SK-N-SH (cell line): ENCODE measurements at regions not wholly inside any gene's neighbourhood (a gene's known extent, or its start where the extent isn't known, plus 50 kb on each side); places are given as distances from the start of the nearest gene placed in this dataset.

ENCODE experiments used
- CTCF ChIA-PET: fragments of 300-600, 350-600 bp; formaldehyde crosslinking; extraction: SDS; loops from one replicate; lab custom pipeline; 2021; lab: Yijun Ruan, JAX
- POLR2A ChIA-PET: fragments of 350-600 bp; sonication (Branson Sonifier 250); formaldehyde crosslinking; extraction: SDS; loops from one replicate; lab custom pipeline; 2020; ENCODE audit warnings: antibody characterized with exemption, inconsistent platforms; lab: Yijun Ruan, JAX
- DNase-seq: peaks from one replicate; pipeline ENCODE4 v3.0.0; 2012
- H2AFZ ChIP-seq: fragments of 200-600 bp; sonication (generic); 2 replicates; pipeline ENCODE4 v1.8.1; 2016; ENCODE audit warnings: antibody characterized with exemption, mild to moderate bottlenecking, low read depth
- H3F3A ChIP-seq: fragments of 200-600 bp; sonication (generic); replicated peaks from 2 replicates; pipeline ENCODE3; 2016; ENCODE audit warnings: antibody characterized with exemption, mild to moderate bottlenecking; ENCODE audit not compliant: insufficient read depth
- H3K27ac ChIP-seq, 2 experiments: fragments of 200-500 bp in 1 of 2; fragments of 200-600 bp in 1 of 2; sonication (Bioruptor generic) in 1 of 2; sonication (generic), shearing (Covaris generic) in 1 of 2; 2 replicates each; pipeline versions ENCODE4 v1.5.1 to v1.6.1; 2014 to 2016; ENCODE audit warnings: low read depth in 2 of 2, inconsistent platforms in 1 of 2, low read length in 1 of 2, mild to moderate bottlenecking in 1 of 2, mixed read lengths in 1 of 2
- H3K27me3 ChIP-seq: fragments of 200-600 bp; sonication (generic), shearing (Covaris generic); 2 replicates; pipeline ENCODE4 v1.6.1; 2016; ENCODE audit warnings: mixed run types; ENCODE audit not compliant: insufficient read depth
- H3K36me3 ChIP-seq, 2 experiments: fragments of 200-500 bp in 1 of 2; fragments of 200-600 bp in 1 of 2; sonication (Bioruptor generic) in 1 of 2; sonication (generic) in 1 of 2; replicated peaks in 1 of 2; 2 replicates each; pipeline versions ENCODE3 to v1.5.1; 2014 to 2016; ENCODE audit warnings: low read length in 1 of 2, mild to moderate bottlenecking in 1 of 2; ENCODE audit not compliant: insufficient read depth in 2 of 2, control insufficient read depth in 1 of 2
- H3K4me1 ChIP-seq, 2 experiments: fragments of 200-500 bp in 1 of 2; fragments of 200-600 bp in 1 of 2; sonication (Bioruptor generic) in 1 of 2; sonication (generic), shearing (Covaris generic) in 1 of 2; 2 replicates each; pipeline versions ENCODE4 v1.5.1 to v1.6.1; 2014 to 2016; ENCODE audit warnings: low read depth in 1 of 2, low read length in 1 of 2, mixed run types in 1 of 2; ENCODE audit not compliant: insufficient read depth in 2 of 2, control insufficient read depth in 1 of 2
- H3K4me2 ChIP-seq: fragments of 200-600 bp; sonication (generic), shearing (Covaris generic); 2 replicates; pipeline ENCODE4 v1.6.1; 2017; ENCODE audit warnings: mixed run types
- H3K4me3 ChIP-seq, 2 experiments: fragments of 200-500 bp in 1 of 2; fragments of 200-600 bp in 1 of 2; sonication (Bioruptor generic) in 1 of 2; sonication (generic), shearing (Covaris generic) in 1 of 2; 2 replicates each; pipeline versions ENCODE4 v1.5.1 to v1.8.1; 2014 to 2016; ENCODE audit warnings: low read depth in 2 of 2, inconsistent platforms in 1 of 2, low read length in 1 of 2, mild to moderate bottlenecking in 1 of 2, mixed read lengths in 1 of 2, moderate library complexity in 1 of 2
- H3K79me2 ChIP-seq: fragments of 200-600 bp; sonication (generic); 2 replicates; pipeline ENCODE4 v1.8.1; 2017; ENCODE audit warnings: mild to moderate bottlenecking; ENCODE audit not compliant: insufficient read depth
- H3K9ac ChIP-seq: fragments of 200-600 bp; sonication (generic); 2 replicates; pipeline ENCODE4 v1.6.1; 2017; ENCODE audit warnings: mixed run types
- H3K9me2 ChIP-seq: fragments of 200-600 bp; sonication (generic); 2 replicates; pipeline ENCODE4 v1.6.1; 2017; ENCODE audit warnings: mixed run types
- H3K9me3 ChIP-seq: fragments of 200-600 bp; sonication (generic); 2 replicates; pipeline ENCODE4 v1.6.1; 2017; ENCODE audit warnings: mixed run types, mild to moderate bottlenecking, moderate library complexity
- H4K20me1 ChIP-seq: fragments of 200-600 bp; sonication (generic); 2 replicates; pipeline ENCODE4 v1.6.1; 2017; ENCODE audit warnings: mild to moderate bottlenecking, mixed run types; ENCODE audit not compliant: insufficient read depth
- CTCF ChIP-seq: fragments of 200-600 bp; sonication (generic); IDR thresholded peaks from 2 replicates; pipeline ENCODE4 v1.6.1; 2017; ENCODE audit warnings: antibody characterized with exemption, mild to moderate bottlenecking, moderate library complexity
- ELF1 ChIP-seq: IDR thresholded peaks from 2 replicates; pipeline ENCODE4 v1.4.0; 2012
- EP300 ChIP-seq, 2 experiments: IDR thresholded peaks; 2 replicates each; pipeline versions ENCODE4 v1.4.0 to v1.6.1; 2012; ENCODE audit warnings: borderline replicate concordance in 1 of 2, low read depth in 1 of 2, low read length in 1 of 2
- EZH2phosphoT487 ChIP-seq: fragments of 200-600 bp; sonication (generic); IDR thresholded peaks from 2 replicates; pipeline ENCODE4 v1.6.1; 2017; ENCODE audit warnings: low read depth, mixed run types, mild to moderate bottlenecking, antibody characterized with exemption, moderate library complexity, borderline replicate concordance
- FOSL2 ChIP-seq: IDR thresholded peaks from 2 replicates; pipeline ENCODE4 v1.4.0; 2012; ENCODE audit warnings: low read depth, mild to moderate bottlenecking, moderate library complexity, borderline replicate concordance
- JUND ChIP-seq: IDR thresholded peaks from 2 replicates; pipeline ENCODE4 v1.4.0; 2012
- MAX ChIP-seq: IDR thresholded peaks from 2 replicates; pipeline ENCODE4 v1.4.0; 2012; ENCODE audit warnings: low read depth
- MEF2A ChIP-seq: IDR thresholded peaks from 2 replicates; pipeline ENCODE4 v1.4.0; 2012; ENCODE audit warnings: low read depth, borderline replicate concordance
- NFIC ChIP-seq: IDR thresholded peaks from 2 replicates; pipeline ENCODE4 v1.4.0; 2012; ENCODE audit warnings: borderline replicate concordance
- NRF1 ChIP-seq: IDR thresholded peaks from 2 replicates; pipeline ENCODE4 v1.6.1; 2012; ENCODE audit warnings: low read depth, mild to moderate bottlenecking, low read length
- POLR2AphosphoS5 ChIP-seq: IDR thresholded peaks from 2 replicates; pipeline ENCODE4 v1.6.1; 2012; ENCODE audit warnings: low read depth, low read length
- RFX5 ChIP-seq: IDR thresholded peaks from 2 replicates; pipeline ENCODE4 v1.6.1; 2012; ENCODE audit warnings: mild to moderate bottlenecking, improper control_type of control experiment, low read length
- SIN3A ChIP-seq: IDR thresholded peaks from 2 replicates; pipeline ENCODE4 v1.6.1; 2012; ENCODE audit warnings: low read depth, mild to moderate bottlenecking, low read length, moderate library complexity, borderline replicate concordance
- SMC3 ChIP-seq: IDR thresholded peaks from 2 replicates; pipeline ENCODE4 v1.6.1; 2012; ENCODE audit warnings: low read depth, low read length, improper control_type of control experiment
- TAF1 ChIP-seq: IDR thresholded peaks from 2 replicates; pipeline ENCODE4 v1.6.1; 2012; ENCODE audit warnings: low read depth, mild to moderate bottlenecking, low read length, moderate library complexity, borderline replicate concordance
- TCF12 ChIP-seq: IDR thresholded peaks from 2 replicates; pipeline ENCODE4 v1.4.0; 2012
- TEAD4 ChIP-seq: IDR thresholded peaks from 2 replicates; pipeline ENCODE4 v1.4.0; 2012; ENCODE audit warnings: mild to moderate bottlenecking, borderline replicate concordance; ENCODE audit not compliant: insufficient read depth
- USF1 ChIP-seq: IDR thresholded peaks from 2 replicates; pipeline ENCODE4 v1.4.0; 2012; ENCODE audit warnings: low read depth, borderline replicate concordance
- YY1 ChIP-seq: IDR thresholded peaks from 2 replicates; pipeline ENCODE4 v1.4.0; 2012; ENCODE audit warnings: low read depth, mild to moderate bottlenecking
- WGBS: methylation state at CpG from one replicate; pipeline ENCODE4 v1.1.6; 2017; ENCODE audit warnings: low lambda C conversion rate; 5-methylcytosine and 5-hydroxymethylcytosine counted together
- TF ChIP-seq, protein P1 (sequence below): fragments of 150-350 bp; IDR thresholded peaks from 2 replicates; pipeline ENCODE4 v1.6.1; 2017; ENCODE audit warnings: antibody characterized with exemption, low read length, low read depth, borderline replicate concordance
- TF ChIP-seq, protein P2 (sequence below): IDR thresholded peaks from 2 replicates; pipeline ENCODE4 v1.4.0; 2012; ENCODE audit warnings: low read depth, borderline replicate concordance
- TF ChIP-seq, protein P3 (sequence below): IDR thresholded peaks from 2 replicates; pipeline ENCODE4; 2012

DNA sequence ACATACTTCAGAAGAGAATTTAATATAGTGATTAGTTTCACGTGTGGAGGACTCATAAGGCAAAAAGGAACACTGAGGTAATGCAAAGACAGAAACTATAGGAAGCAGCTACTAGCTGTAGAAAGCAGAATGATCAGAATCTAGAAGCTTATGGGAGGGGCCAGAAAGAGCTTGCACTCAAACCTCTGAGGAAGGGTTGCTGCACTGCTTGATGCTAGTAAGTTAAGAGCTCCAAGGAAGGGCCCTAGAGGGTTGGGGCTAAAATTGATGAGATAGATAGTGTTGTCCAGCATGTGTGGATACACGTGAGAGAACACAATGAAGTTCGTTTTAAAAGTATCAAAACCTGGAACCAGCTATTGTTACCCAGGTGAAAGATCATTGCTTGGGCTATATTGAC lies 311.1 kb downstream of the SLC6A15 start:
- Histone ChIP-seq H3K9ac (no peak overlapping the region), H3K27ac (no peak overlapping the region), H3K9me3 (no peaks in the 10 kb centered on the region), H4K20me1 (no peaks in the 10 kb centered on the region), H3K4me1 (no peaks in the 10 kb centered on the region; a peak in 1 of 4 replicates), H3K27me3 (no peaks in the 10 kb centered on the region), H2AFZ (no peak overlapping the region), H3F3A (peaks cover 4% of the 10 kb centered on the region), H3K9me2 (no peaks in the 10 kb centered on the region), H3K4me2 (no peak overlapping the region), H3K4me3 (no peak overlapping the region), H3K36me3 (no peaks in the 10 kb centered on the region), H3K79me2 (no peaks in the 10 kb centered on the region)
- TF ChIP-seq SMC3 (no peak), YY1 (no peak), NRF1 (no peak), EZH2phosphoT487 (no peak), ELF1 (no peak), CTCF (no peak), POLR2AphosphoS5 (no peak), RFX5 (no peak), MEF2A (no peak), TAF1 (no peak), JUND (no peak), TCF12 (no peak)
- TF ChIP-seq, protein P1, sequence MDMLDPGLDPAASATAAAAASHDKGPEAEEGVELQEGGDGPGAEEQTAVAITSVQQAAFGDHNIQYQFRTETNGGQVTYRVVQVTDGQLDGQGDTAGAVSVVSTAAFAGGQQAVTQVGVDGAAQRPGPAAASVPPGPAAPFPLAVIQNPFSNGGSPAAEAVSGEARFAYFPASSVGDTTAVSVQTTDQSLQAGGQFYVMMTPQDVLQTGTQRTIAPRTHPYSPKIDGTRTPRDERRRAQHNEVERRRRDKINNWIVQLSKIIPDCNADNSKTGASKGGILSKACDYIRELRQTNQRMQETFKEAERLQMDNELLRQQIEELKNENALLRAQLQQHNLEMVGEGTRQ, result no peak
- no peak for DNase-seq
- ChIA-PET CTCF (interaction anchor here (1.2 kb wide), 1 partner anchor 11 kb away, joined by 3 read pairs; no protein-coding TSS in a partner anchor), POLR2A (no interaction called here)
- 70% methylated on average over 3 of the region's 3 CpGs for WGBS

DNA sequence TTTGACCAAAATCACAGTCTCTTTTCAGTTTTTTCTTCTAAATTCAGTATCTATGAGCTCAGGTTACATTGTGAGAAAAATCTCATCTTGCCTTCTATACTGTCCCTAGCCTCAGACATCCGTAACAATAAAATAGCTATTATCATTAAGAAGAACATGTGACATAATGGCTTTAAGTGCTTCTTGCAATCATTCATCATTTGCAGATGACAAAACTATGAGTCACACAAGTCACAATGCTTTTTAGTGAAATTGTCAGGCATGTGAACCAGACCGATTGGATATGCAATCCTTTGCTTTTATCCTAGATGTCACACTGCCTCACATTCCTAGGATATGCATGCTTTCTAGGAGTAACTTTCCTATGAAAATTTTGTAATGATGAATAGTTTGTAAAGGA lies 313.1 kb downstream of the SLC6A15 start:
- H3K4me1 ChIP-seq, result no peaks in the 10 kb centered on the region; a peak in 1 of 4 replicates
- ChIA-PET POLR2A (no interaction called here), CTCF (no interaction called here)
- H2AFZ ChIP-seq, result no peak overlapping the region
- no peak overlapping the region for H3K4me2 ChIP-seq
- no peaks in the 10 kb centered on the region for H3K79me2 ChIP-seq
- H3K27me3 ChIP-seq, result no peaks in the 10 kb centered on the region
- no peaks in the 10 kb centered on the region for H3K36me3 ChIP-seq
- H3K9me3 ChIP-seq, result no peaks in the 10 kb centered on the region
- DNase-seq, result no peak
- H3K27ac ChIP-seq, result peak overlapping the region in 1 of 2 experiments; percentile 64; a peak in 2 of 4 replicates
- 14% methylated on average over 2 of the region's 2 CpGs for WGBS
- peaks cover 4% of the 10 kb centered on the region for H3F3A ChIP-seq
- H3K9me2 ChIP-seq, result no peaks in the 10 kb centered on the region
- H3K4me3 ChIP-seq, result no peak overlapping the region
- H4K20me1 ChIP-seq, result no peaks in the 10 kb centered on the region
- H3K9ac ChIP-seq, result no peak overlapping the region
- TF ChIP-seq JUND, result peak; percentile 77
- no peak for TF ChIP-seq MEF2A
- peak; percentile 22; the same call in 1 of the 2 replicates for TF ChIP-seq SIN3A
- no peak for TF ChIP-seq EZH2phosphoT487
- TF ChIP-seq RFX5, result no peak
- TF ChIP-seq NFIC, result no peak
- TF ChIP-seq, protein P2, sequence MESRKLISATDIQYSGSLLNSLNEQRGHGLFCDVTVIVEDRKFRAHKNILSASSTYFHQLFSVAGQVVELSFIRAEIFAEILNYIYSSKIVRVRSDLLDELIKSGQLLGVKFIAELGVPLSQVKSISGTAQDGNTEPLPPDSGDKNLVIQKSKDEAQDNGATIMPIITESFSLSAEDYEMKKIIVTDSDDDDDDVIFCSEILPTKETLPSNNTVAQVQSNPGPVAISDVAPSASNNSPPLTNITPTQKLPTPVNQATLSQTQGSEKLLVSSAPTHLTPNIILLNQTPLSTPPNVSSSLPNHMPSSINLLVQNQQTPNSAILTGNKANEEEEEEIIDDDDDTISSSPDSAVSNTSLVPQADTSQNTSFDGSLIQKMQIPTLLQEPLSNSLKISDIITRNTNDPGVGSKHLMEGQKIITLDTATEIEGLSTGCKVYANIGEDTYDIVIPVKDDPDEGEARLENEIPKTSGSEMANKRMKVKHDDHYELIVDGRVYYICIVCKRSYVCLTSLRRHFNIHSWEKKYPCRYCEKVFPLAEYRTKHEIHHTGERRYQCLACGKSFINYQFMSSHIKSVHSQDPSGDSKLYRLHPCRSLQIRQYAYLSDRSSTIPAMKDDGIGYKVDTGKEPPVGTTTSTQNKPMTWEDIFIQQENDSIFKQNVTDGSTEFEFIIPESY, result no peak
- 0 out of 4 replicates have a peak, but pooled peaks of 1 of the 2 experiments have one; percentile 36 for TF ChIP-seq EP300 (IDR thresholded peaks at IDR 0.05; ENCODE audit: borderline replicate concordance in 1 of 2, low read depth in 1 of 2, low read length in 1 of 2)
- TF ChIP-seq POLR2AphosphoS5, result peak; percentile 25; the same call in 1 of the 2 replicates
- peak; percentile 43; the same call in 1 of the 2 replicates for TF ChIP-seq USF1
- peak; percentile 67 for TF ChIP-seq FOSL2
- TF ChIP-seq, protein P3, sequence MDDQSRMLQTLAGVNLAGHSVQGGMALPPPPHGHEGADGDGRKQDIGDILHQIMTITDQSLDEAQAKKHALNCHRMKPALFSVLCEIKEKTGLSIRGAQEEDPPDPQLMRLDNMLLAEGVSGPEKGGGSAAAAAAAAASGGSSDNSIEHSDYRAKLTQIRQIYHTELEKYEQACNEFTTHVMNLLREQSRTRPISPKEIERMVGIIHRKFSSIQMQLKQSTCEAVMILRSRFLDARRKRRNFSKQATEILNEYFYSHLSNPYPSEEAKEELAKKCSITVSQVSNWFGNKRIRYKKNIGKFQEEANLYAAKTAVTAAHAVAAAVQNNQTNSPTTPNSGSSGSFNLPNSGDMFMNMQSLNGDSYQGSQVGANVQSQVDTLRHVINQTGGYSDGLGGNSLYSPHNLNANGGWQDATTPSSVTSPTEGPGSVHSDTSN, result peak; percentile 85
- 0 out of 2 replicates have a peak, but pooled peaks have one; percentile 11 for TF ChIP-seq MAX
- TF ChIP-seq TEAD4, result peak; percentile 36; the same call in 1 of the 2 replicates
